Adrenal gland (tissue), 9 donors: ENCODE measurements at regions not wholly inside any gene's neighbourhood (a gene's known extent, or its start where the extent isn't known, plus 50 kb on each side); places are given as distances from the start of the nearest gene placed in this dataset.

Source experiments
- DNase-seq, 7 donors: peaks; one replicate each; pipeline ENCODE4 v3.0.0-alpha.2; 2019 to 2020
- H3K27ac ChIP-seq, 5 donors: fragments of 200-600 bp; sonication (generic) in 4 of 5; 1 replicate in 3 of 5; 2 replicates in 2 of 5; pipeline versions ENCODE4 v1.5.1 to v1.8.0; 2016 to 2020; ENCODE audit warnings: mild to moderate bottlenecking in 1 of 5
- H3K27me3 ChIP-seq: fragments of 200-600 bp; 2 replicates; pipeline ENCODE4 v1.8.0; 2021
- H3K36me3 ChIP-seq, 2 donors: fragments of 200-600 bp; replicated peaks in 1 of 2; 1 replicate in 1 of 2; 2 replicates in 1 of 2; pipeline versions ENCODE4 v1.5.1 to v1.8.0; 2018 to 2022
- H3K4me1 ChIP-seq, 2 donors: fragments of 200-600 bp; replicated peaks in 1 of 2; 1 replicate in 1 of 2; 2 replicates in 1 of 2; pipeline versions ENCODE4 v1.5.1 to v1.8.0; 2018 to 2021
- H3K4me3 ChIP-seq, 4 donors: fragments of 200-600 bp; sonication (generic) in 3 of 4; one replicate each; pipeline ENCODE4 v1.5.1; 2016 to 2018
- H3K9me3 ChIP-seq, 3 donors: fragments of 200-600 bp; sonication (generic) in 1 of 3; replicated peaks in 1 of 3; 1 replicate in 2 of 3; 2 replicates in 1 of 3; pipeline versions ENCODE4 v1.5.1 to v1.8.0; 2016 to 2021
- POLR2A ChIP-seq, 2 donors: fragments of 450-650 bp; IDR thresholded peaks; one replicate each; pipeline ENCODE4 v1.6.1; 2017; ENCODE audit warnings: antibody characterized with exemption in 2 of 2, mild to moderate bottlenecking in 2 of 2, moderate library complexity in 1 of 2
- WGBS, 4 donors: extraction: QIAGEN DNeasy Blood & Tissue Kit in 2 of 4; methylation state at CpG; one replicate each; pipeline versions ENCODE4 v1.1.5 to v1.1.7; 2013 to 2017; 5-methylcytosine and 5-hydroxymethylcytosine counted together
- intact Hi-C, 2 donors: fragments of 100-400 bp; cut with DNase I; formaldehyde crosslinking; loops; one replicate each; pipeline versions ENCODE4 v1.14.1 to v1.15.0; 2022 to 2023
- TF ChIP-seq, protein P1 (sequence below), 6 experiments: fragments of 450-650 bp in 4 of 6; fragments of 200-600 bp in 2 of 6; sonication (generic) in 1 of 6; IDR thresholded peaks; 1 replicate in 5 of 6; 2 replicates in 1 of 6; pipeline versions ENCODE4 v1.5.1 to v1.8.0; 2016 to 2021; ENCODE audit warnings: antibody characterized with exemption in 6 of 6, mild to moderate bottlenecking in 2 of 6, moderate library complexity in 1 of 6
- donor health status: healthy with polysubstance abuse.
- donor health status: Bipolar disorder and iron deficiency.
- donor health status: DM: yes; HTN: yes; CAD: no.
- donor health status: DM: no; HTN: no; CAD: no.
- donor health status: DM: no; HTN: no; CAD: no.

DNA sequence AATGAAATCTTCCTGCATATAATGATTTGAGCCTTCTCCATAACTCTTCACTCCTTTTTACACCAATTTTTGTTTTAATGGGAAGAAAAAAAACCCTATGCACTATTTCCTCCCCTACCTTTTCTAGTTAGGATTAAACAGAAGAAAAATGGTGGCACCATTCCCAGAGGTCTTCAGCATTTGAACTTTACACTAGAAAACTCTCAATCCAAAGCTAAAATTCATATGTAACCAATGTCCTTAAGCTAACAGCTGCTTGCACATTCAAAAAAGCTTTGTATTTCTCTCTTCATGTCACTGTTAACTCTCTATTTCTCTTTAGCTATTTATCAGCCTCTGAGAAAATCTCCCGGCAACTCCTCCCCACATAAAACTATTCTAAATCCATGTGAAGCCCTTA is 90.3 kb upstream of the UBL3 start:
- Histone ChIP-seq H3K4me1 (peaks cover 0 to under 1% of the 10 kb centered on the region in 2 donors), H3K36me3 (no peaks in the 10 kb centered on the region), H3K9me3 (no peaks in the 10 kb centered on the region), H3K4me3 (no peak overlapping the region), H3K27ac (no peak overlapping the region), H3K27me3 (no peaks in the 10 kb centered on the region)
- no peak for TF ChIP-seq POLR2A (IDR thresholded peaks at IDR 0.05)
- TF ChIP-seq, protein P1, sequence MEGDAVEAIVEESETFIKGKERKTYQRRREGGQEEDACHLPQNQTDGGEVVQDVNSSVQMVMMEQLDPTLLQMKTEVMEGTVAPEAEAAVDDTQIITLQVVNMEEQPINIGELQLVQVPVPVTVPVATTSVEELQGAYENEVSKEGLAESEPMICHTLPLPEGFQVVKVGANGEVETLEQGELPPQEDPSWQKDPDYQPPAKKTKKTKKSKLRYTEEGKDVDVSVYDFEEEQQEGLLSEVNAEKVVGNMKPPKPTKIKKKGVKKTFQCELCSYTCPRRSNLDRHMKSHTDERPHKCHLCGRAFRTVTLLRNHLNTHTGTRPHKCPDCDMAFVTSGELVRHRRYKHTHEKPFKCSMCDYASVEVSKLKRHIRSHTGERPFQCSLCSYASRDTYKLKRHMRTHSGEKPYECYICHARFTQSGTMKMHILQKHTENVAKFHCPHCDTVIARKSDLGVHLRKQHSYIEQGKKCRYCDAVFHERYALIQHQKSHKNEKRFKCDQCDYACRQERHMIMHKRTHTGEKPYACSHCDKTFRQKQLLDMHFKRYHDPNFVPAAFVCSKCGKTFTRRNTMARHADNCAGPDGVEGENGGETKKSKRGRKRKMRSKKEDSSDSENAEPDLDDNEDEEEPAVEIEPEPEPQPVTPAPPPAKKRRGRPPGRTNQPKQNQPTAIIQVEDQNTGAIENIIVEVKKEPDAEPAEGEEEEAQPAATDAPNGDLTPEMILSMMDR (IDR thresholded peaks at IDR 0.05) = no peak
- intact Hi-C loops = no loop called here
- DNase-seq = no peak
- 87 to 94% (median 92%) methylated on average over 1 of the region's 1 CpG for WGBS, 4 donors

DNA sequence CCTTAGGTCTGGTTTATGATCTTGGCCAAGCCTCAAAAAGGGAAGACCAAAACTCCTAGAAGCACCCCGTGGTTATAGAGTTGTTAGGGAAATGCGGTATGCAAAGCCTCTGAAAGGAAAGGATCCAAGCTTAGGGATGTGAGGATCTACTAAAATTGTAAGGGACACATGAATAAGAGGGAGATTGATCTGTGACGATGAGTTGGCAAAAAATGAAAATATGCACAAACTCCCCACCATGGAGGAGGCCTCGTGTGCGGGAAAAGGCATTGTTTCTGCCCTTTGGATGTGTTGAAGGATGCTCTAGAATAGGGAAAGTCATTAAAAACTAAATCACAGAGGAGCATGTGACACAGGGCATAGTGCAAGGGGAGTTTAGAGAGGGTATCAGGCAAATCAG is 88.7 kb upstream of the UBL3 start:
- intact Hi-C loops = no loop called here
- no peak for TF ChIP-seq POLR2A (IDR thresholded peaks at IDR 0.05)
- TF ChIP-seq, protein P1 (IDR thresholded peaks at IDR 0.05) = no peak
- 63 to 83% (median 78%) methylated on average over 5 of the region's 5 CpGs for WGBS, 4 donors
- no peak overlapping the region for H3K27ac ChIP-seq
- no peaks in the 10 kb centered on the region for H3K36me3 ChIP-seq
- no peaks in the 10 kb centered on the region for H3K4me1 ChIP-seq
- H3K4me3 ChIP-seq = no peak overlapping the region
- no peak for DNase-seq
- H3K27me3 ChIP-seq = no peaks in the 10 kb centered on the region
- H3K9me3 ChIP-seq = no peaks in the 10 kb centered on the region

DNA sequence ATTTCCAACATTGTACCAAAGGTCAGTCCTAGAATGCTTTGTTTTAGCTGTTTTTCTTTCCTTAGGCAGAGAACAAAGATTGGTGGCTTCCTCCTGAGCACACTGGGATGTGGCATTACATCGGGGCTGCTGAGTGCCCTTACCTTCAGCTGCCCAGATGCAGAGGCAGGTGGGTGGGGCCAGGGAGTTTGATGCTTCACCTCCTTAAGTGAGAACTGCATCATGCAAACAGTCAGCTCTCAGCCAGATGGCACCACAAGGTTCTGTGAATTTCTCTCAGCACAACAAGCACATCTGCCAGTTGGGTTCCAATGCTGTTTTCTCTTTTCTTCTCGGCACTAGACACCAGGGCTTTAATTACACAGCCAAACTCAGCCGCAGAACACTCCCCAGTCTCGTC is 87.4 kb upstream of the UBL3 start:
- Histone ChIP-seq H3K27ac (no peak overlapping the region), H3K36me3 (no peaks in the 10 kb centered on the region), H3K4me1 (no peaks in the 10 kb centered on the region), H3K27me3 (no peaks in the 10 kb centered on the region), H3K9me3 (no peaks in the 10 kb centered on the region), H3K4me3 (no peak overlapping the region)
- WGBS, 4 donors = 72 to 87% (median 77%) methylated on average over 4 of the region's 4 CpGs
- DNase-seq = no peak
- intact Hi-C loops = no loop called here
- no peak for TF ChIP-seq POLR2A (IDR thresholded peaks at IDR 0.05)
- TF ChIP-seq, protein P1 (IDR thresholded peaks at IDR 0.05) = no peak

DNA sequence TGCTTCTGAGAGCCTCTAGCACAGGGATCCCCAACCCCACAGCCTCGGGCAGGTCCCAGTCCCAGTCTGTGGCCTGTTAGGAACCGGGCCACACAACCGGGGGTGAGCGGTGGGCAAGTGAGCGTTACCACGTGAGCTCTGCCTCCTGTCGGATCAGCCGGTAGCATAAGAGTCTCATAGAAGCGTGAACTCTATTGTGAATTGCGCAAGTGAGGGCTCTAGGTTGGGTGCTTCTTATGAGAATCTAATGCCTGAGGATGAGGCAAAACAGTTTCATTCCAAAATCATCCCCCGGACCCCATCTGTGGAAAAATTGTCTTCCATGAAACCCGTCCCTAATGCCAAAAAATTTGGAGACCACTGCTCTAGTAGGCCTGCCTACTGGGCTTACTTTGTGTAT is 87.0 kb upstream of the UBL3 start:
- Histone ChIP-seq H3K36me3 (no peaks in the 10 kb centered on the region), H3K4me3 (no peak overlapping the region), H3K27ac (no peak overlapping the region), H3K9me3 (no peaks in the 10 kb centered on the region), H3K27me3 (no peaks in the 10 kb centered on the region), H3K4me1 (no peaks in the 10 kb centered on the region)
- WGBS, 4 donors = 76 to 93% (median 89%) methylated on average over 4 to 12 of the region's 12 CpGs
- intact Hi-C loops = no loop called here
- TF ChIP-seq POLR2A (IDR thresholded peaks at IDR 0.05) = no peak
- TF ChIP-seq, protein P1 (IDR thresholded peaks at IDR 0.05) = no peak
- DNase-seq = no peak
